ENCODE measurements at regions not wholly inside any gene's neighbourhood (a gene's known extent, or its start where the extent isn't known, plus 50 kb on each side); places are given as distances from the start of the nearest gene placed in this dataset.

GRCh38 chr6:97644353-97644752 lies 361.3 kb upstream of the MMS22L start:
- H3K4me3 ChIP-seq (replicated peaks in 1 of 2; ENCODE audit: low read depth in 2 of 2, low read length in 2 of 2): no peak overlapping the region
- TF ChIP-seq CTCF (IDR thresholded peaks at IDR 0.05; ENCODE audit: low read depth, low read length): no peak
- DNase-seq (ENCODE audit: low read depth in 2 of 2): no peak

- no peak for TF ChIP-seq CTCF (IDR thresholded peaks at IDR 0.05; ENCODE audit: low read depth, low read length)
- no peak for DNase-seq (ENCODE audit: low read depth in 2 of 2)
- no peak overlapping the region for H3K4me3 ChIP-seq (replicated peaks in 1 of 2; ENCODE audit: low read depth in 2 of 2, low read length in 2 of 2)
These were observed 362.7 kb upstream of the MMS22L start for GRCh38 chr6:97645757-97646156.

- no peak for DNase-seq (ENCODE audit: low read depth in 2 of 2)
- TF ChIP-seq CTCF (IDR thresholded peaks at IDR 0.05; ENCODE audit: low read depth, low read length): no peak
- no peak overlapping the region for H3K4me3 ChIP-seq (replicated peaks in 1 of 2; ENCODE audit: low read depth in 2 of 2, low read length in 2 of 2)
These were observed 370.1 kb upstream of the MMS22L start for GRCh38 chr6:97653076-97653475.

- no peak for TF ChIP-seq CTCF (IDR thresholded peaks at IDR 0.05; ENCODE audit: low read depth, low read length)
- no peak for DNase-seq (ENCODE audit: low read depth in 2 of 2)
- H3K4me3 ChIP-seq (replicated peaks in 1 of 2; ENCODE audit: low read depth in 2 of 2, low read length in 2 of 2): no peak overlapping the region
These were observed 370.5 kb upstream of the MMS22L start for GRCh38 chr6:97653517-97653916.

GRCh38 chr6:97654674-97655073 lies 371.7 kb upstream of the MMS22L start:
- H3K4me3 ChIP-seq (replicated peaks in 1 of 2; ENCODE audit: low read depth in 2 of 2, low read length in 2 of 2): no peak overlapping the region
- DNase-seq (ENCODE audit: low read depth in 2 of 2): no peak
- TF ChIP-seq CTCF (IDR thresholded peaks at IDR 0.05; ENCODE audit: low read depth, low read length): no peak

GRCh38 chr6:97656236-97656635 lies 373.2 kb upstream of the MMS22L start:
- no peak for TF ChIP-seq CTCF (IDR thresholded peaks at IDR 0.05; ENCODE audit: low read depth, low read length)
- no peak overlapping the region for H3K4me3 ChIP-seq (replicated peaks in 1 of 2; ENCODE audit: low read depth in 2 of 2, low read length in 2 of 2)
- no peak for DNase-seq (ENCODE audit: low read depth in 2 of 2)

- no peak overlapping the region for H3K4me3 ChIP-seq (replicated peaks in 1 of 2; ENCODE audit: low read depth in 2 of 2, low read length in 2 of 2)
- TF ChIP-seq CTCF (IDR thresholded peaks at IDR 0.05; ENCODE audit: low read depth, low read length): no peak
- DNase-seq (ENCODE audit: low read depth in 2 of 2): no peak
These were observed 373.8 kb upstream of the MMS22L start for GRCh38 chr6:97656706-97657350.
